Dermis blood vessel endothelial cell (primary cell): ENCODE measurements at regions not wholly inside any gene's neighbourhood (a gene's known extent, or its start where the extent isn't known, plus 50 kb on each side); places are given as distances from the start of the nearest gene placed in this dataset.

Experiments
- DNase-seq: peaks from one replicate; pipeline ENCODE4 v3.0.0; 2010

- no peak for DNase-seq
Observed at GRCh38 chr2:176681584-176682115, 412.4 kb downstream of the MTX2 start.

- no peak for DNase-seq
Observed at GRCh38 chr2:176682278-176682677, 413.0 kb downstream of the MTX2 start.

DNA sequence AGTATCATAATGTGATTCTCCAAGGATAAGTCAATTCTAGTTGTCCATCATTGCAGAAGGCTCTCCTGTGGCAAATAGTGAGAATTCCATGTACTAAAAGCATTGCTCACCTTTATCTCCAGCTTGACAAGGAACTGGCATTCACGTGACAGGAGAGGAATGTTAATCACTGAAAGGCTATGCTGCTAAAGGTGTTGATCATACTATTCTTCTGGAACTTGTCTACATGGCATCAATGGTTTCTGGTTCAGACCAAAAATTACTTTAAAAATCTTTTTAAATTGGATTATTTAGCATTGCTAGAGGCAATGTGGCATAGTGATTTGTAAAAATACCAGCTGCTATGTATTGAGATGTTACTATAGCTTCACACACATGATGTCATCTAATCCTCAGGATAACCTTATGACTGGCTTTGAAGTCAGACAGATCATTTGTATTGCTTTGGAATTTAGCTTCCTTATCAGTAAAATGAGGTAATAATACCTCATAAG lies 414.4 kb downstream of the MTX2 start:
- no peak for DNase-seq

GRCh38 chr2:176685908-176686307 lies 416.7 kb downstream of the MTX2 start:
- DNase-seq = no peak

GRCh38 chr2:176686328-176686727 lies 417.1 kb downstream of the MTX2 start:
- no peak for DNase-seq

DNA sequence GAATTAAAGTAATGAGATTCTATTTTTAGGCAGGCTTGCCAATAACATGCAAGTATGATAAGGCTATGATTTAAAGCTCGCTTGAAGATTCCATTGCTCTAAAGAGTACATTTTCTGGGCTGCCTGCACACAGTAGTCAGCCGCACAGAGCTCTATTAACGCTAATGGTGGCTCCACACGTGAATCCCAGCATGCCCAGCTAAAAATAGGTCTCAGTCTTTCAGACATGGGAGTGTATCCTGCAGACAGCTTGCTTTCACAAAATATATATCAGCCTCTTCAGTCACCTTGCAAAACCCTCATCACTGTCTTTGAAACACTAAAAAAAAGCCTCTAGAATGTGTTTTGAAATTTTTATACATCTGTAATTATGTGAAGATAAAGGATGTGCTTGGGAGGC lies 418.1 kb downstream of the MTX2 start:
- DNase-seq = no peak

DNA sequence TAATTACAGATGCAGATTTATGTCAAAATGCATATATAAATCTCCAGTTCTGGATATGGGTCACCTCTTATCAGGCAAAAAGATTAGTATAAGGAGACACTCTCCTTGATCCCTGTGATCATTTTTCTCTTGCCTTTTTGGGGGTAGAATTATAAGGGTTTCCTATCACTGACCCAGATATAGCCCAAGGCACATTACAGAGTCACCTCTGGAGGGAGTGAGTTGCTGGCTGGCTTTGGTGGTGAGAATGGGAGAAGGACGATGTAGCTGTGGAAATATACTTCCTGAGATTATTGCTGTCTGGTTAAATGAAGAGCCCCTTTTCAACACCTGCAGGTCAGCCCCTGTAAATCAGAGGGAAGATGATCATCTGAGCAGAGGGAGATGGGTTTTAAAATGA lies 418.7 kb downstream of the MTX2 start:
- no peak for DNase-seq

DNA sequence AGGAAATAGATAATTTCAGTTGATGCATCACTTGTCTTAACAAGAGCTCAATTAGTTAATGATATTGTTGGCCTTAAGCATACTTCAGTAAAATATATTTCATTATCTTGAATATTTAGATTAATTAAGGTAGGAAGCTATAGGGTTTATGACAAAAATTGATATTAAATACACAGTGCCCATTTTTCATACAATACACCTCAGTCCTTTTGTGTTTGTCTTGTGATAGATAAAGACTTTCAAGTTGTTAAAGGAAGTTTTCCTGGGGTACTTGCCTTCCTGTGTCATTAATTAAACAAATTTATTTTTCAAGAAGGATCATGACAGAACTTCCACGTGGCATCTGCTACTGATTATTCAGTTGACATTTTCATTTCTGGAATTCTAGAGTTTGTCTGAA lies 420.5 kb downstream of the MTX2 start:
- DNase-seq = no peak

DNA sequence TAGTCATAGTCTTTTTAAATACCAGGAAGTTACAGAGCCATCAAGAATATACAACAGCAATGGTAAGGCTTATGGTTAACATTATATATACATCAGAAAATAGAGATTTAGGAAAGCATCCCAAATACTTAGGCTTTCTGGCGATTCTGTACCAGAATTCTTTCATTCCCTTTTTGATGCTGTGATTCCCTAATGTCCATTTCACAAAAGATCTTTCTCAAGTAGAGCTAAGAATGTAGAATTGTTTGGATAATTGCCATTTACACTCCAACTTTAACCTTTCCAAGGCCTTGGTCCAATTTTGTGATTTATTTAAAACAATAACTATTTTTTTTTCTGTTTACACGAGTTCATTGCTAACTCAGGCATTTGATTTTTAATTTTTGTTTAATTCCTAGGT lies 422.2 kb downstream of the MTX2 start:
- no peak for DNase-seq

DNA sequence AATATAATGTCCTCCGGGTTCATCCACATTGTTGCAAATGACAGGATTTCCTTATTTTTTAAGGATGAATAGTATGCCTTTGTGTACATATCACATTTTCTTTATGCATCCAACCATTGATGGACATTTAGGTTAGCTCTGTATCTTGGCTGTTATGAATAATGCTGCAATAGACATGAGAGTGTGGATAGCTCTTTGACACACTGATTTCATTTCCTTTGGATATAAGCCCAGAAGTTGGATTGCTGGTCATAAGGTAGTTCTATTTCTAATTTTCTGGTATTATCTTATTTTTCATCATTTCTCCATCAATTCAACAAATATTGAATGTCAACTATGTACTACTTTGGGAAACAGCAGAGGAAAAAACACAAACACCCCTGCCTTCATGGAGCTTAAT lies 423.3 kb downstream of the MTX2 start:
- peak; percentile 41 for DNase-seq

DNA sequence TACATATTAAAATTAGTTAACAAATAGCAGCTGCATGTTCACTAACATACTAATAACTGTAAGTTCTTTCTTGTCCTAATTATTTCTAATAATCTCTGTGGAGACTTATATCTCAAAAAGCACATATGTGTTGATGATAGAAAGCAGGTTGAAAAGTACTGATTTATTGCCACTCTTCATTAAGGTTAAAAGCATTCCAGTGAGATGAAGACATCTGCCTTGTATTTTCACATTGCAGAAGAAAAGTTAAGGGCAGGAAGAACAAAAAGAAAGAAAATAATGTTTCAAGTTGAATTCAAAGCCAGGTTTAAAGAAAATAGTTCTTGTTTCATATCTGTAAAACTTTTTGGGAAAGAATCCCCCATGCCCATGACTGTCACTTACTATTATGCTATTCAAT lies 429.9 kb downstream of the MTX2 start:
- no peak for DNase-seq

- no peak for DNase-seq
Observed at GRCh38 chr2:176699644-176700043, 430.4 kb downstream of the MTX2 start.

GRCh38 chr2:176702131-176702530 lies 432.9 kb downstream of the MTX2 start:
- DNase-seq = no peak

DNA sequence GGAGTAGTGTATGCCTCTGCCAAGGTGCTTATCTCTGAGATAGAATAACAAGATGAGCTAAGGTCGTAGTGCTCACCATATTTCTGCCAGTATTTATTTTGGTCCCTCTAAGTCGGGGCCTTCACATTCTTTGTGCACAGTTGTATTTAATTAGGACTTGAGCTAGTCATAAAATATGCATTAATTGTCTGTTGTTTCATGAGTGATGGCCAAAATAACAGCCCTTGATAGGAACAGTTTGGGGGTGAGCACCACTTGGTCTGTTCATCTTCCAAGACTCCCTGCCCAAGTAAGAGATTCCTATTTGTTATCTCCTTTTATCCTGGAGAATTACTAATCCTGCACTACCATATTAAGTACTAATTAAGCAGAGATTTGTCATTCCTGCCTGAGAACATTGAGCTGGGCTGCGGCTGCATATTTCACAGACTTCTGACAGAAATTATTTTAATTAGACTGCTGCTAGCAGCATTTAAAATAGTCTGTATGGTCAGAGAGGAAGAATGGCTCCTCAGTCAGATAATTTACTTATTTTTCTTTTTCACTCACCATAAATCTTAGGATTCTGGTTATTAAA lies 435.1 kb downstream of the MTX2 start:
- DNase-seq = no peak

- peak; percentile 87 for DNase-seq
Observed at GRCh38 chr2:176709149-176709951, 440.1 kb downstream of the MTX2 start.

DNA sequence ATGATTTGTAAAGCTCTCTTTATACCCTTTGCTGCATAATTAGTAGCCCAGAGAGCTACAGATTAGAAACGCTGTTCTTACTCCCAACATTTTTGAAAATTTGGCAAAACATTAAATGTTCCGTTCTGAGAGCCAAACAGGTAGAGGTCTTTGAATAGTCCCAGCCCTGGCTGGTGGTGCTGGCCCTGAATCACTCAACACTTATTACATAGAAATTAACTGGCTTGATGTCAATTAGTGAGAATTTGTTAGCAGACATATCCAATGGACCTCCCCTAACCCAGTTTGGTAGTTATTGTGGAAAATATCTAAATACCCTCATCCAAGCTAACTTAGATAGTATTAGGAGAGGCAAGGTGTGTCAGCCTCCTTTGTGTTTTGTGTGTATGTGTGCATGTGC lies 440.7 kb downstream of the MTX2 start:
- no peak for DNase-seq

GRCh38 chr2:176710657-176711186 lies 441.5 kb downstream of the MTX2 start:
- no peak for DNase-seq

GRCh38 chr2:176725873-176726645 lies 456.8 kb downstream of the MTX2 start:
- DNase-seq = no peak

- DNase-seq = no peak
Observed at GRCh38 chr2:176727696-176728095, 458.5 kb downstream of the MTX2 start.

DNA sequence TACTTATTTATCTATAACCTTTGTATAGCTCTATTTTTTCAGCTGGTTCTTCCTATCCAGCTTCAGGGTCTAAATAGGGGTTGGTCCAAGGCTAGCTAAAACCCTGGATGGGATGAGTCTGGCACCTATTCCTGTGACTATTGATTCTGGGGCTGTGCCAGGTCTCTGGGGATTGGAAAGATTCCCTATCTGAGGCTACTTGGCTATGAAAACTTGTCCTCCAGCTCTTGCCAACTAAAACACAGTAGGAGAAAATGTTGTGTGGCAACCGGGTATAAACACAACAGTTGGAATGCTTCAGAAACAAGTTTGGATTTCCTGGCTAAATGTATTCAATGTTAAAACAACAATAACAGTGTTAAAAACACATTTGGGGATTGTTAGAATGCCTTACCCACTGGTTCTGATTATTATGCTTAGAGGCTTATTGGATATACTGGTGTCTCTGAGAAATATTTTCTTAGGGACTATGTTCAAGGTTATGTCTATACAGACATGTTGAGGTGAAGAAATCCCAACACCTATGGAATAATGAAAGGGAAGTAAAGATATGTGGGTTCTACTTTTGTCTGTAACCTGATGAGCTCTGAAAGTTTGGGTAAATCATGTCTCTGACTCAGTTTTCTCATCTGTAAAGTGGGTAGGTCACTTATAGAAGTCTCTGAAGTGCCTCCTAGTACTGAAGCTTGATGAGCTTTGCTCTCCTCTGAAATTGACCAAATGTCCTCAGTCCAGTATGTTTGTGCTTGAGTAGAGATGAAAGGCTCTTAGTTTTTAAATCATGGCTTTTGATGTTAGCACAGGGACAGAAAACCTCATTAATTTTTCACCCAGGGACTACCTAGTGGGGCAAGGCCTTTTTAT lies 460.7 kb downstream of the MTX2 start:
- DNase-seq = peak; percentile 95

GRCh38 chr2:176732780-176733179 lies 463.5 kb downstream of the MTX2 start:
- DNase-seq = no peak
